Endothelial cell of umbilical vein (primary cell): ENCODE measurements at regions not wholly inside any gene's neighbourhood (a gene's known extent, or its start where the extent isn't known, plus 50 kb on each side); places are given as distances from the start of the nearest gene placed in this dataset.

ENCODE experiments used
- BruUV-seq: library from RNA; stranded (reverse); fragments of 400-500 nt; replicated peaks from 2 replicates; lab custom pipeline; 2021; lab: Mats Ljungman, UMichigan
- CTCF ChIA-PET: fragments of 300-600, 350-600 bp; sonication (Branson Sonifier 250); formaldehyde crosslinking; loops from one replicate; lab custom pipeline; 2021; ENCODE audit warnings: antibody characterized with exemption, inconsistent platforms; lab: Charles Lee
- POLR2A ChIA-PET: fragments of 300-600, 350-600 bp; sonication (Branson Sonifier 250); formaldehyde crosslinking; loops from one replicate; lab custom pipeline; 2021; ENCODE audit warnings: antibody characterized with exemption, inconsistent platforms; lab: Charles Lee
- DNase-seq: peaks from one replicate; pipeline ENCODE4 v3.0.0-alpha.2; 2011; ENCODE audit warnings: low read depth, low spot score
- FAIRE-seq: peaks from 2 replicates; lab custom pipeline; 2011; peaks lifted over from hg19 to GRCh38; lab: Jason Lieb, UNC
- H2AFZ ChIP-seq: 2 replicates; pipeline ENCODE4 v1.6.0; 2012; ENCODE audit warnings: low read depth, low read length, control low read depth, inconsistent platforms
- H3K27ac ChIP-seq: 2 replicates; pipeline ENCODE4 v1.5.1; 2011; ENCODE audit warnings: low read depth, mild to moderate bottlenecking, control low read depth, low read length, moderate library complexity; ENCODE audit not compliant: insufficient read depth
- H3K27me3 ChIP-seq, 2 experiments: 2 replicates each; pipeline versions ENCODE4 v1.6.0 to v1.6.1; 2011; ENCODE audit warnings: low read length in 2 of 2, mixed read lengths in 1 of 2; ENCODE audit not compliant: control insufficient read depth in 2 of 2, insufficient read depth in 2 of 2
- H3K36me3 ChIP-seq, 2 experiments: 2 replicates in 1 of 2; 3 replicates in 1 of 2; pipeline ENCODE4 v1.5.1; 2011; ENCODE audit warnings: low read length in 2 of 2, mild to moderate bottlenecking in 1 of 2, moderate library complexity in 1 of 2; ENCODE audit not compliant: control insufficient read depth in 2 of 2, insufficient read depth in 2 of 2; ENCODE audit errors: extremely low read depth in 1 of 2
- H3K4me1 ChIP-seq: 3 replicates; pipeline ENCODE4 v1.5.1; 2011; ENCODE audit warnings: mild to moderate bottlenecking, low read length; ENCODE audit not compliant: control insufficient read depth, insufficient read depth; ENCODE audit errors: extremely low read depth
- H3K4me2 ChIP-seq: 2 replicates; pipeline ENCODE4 v1.6.1; 2011; ENCODE audit warnings: low read length, control low read depth, mixed read lengths; ENCODE audit not compliant: insufficient read depth
- H3K4me3 ChIP-seq, 3 experiments: fragments of 200-600 bp in 1 of 3; sonication (generic), shearing (Covaris generic) in 1 of 3; replicated peaks in 1 of 3; 2 replicates each; pipeline ENCODE4 v1.5.1; 2011 to 2016; ENCODE audit warnings: control low read depth in 3 of 3, low read length in 3 of 3, mild to moderate bottlenecking in 2 of 3, inconsistent platforms in 1 of 3, low read depth in 1 of 3, moderate library complexity in 1 of 3; ENCODE audit not compliant: insufficient read depth in 1 of 3
- H3K79me2 ChIP-seq: 2 replicates; pipeline ENCODE4 v1.6.0; 2012; ENCODE audit warnings: low read length, inconsistent platforms; ENCODE audit not compliant: control insufficient read depth, insufficient read depth
- H3K9ac ChIP-seq: replicated peaks from 2 replicates; pipeline ENCODE3; 2011; ENCODE audit warnings: low read length, control low read depth; ENCODE audit not compliant: insufficient read depth; ENCODE audit errors: extremely low read depth
- H3K9me1 ChIP-seq: replicated peaks from 3 replicates; pipeline ENCODE4 v1.6.0; 2011; ENCODE audit warnings: mild to moderate bottlenecking, low read length; ENCODE audit not compliant: control insufficient read depth, insufficient read depth; ENCODE audit errors: extremely low read depth
- H3K9me3 ChIP-seq: replicated peaks from 2 replicates; pipeline ENCODE4 v1.5.1; 2012; ENCODE audit warnings: low read length, inconsistent platforms; ENCODE audit not compliant: control insufficient read depth, insufficient read depth
- H4K20me1 ChIP-seq: replicated peaks from 2 replicates; pipeline ENCODE3; 2011; ENCODE audit warnings: mild to moderate bottlenecking, low read length; ENCODE audit not compliant: control insufficient read depth, insufficient read depth; ENCODE audit errors: extremely low read depth
- EZH2 ChIP-seq: IDR thresholded peaks from 2 replicates; pipeline ENCODE4 v1.6.1; 2012; ENCODE audit warnings: borderline replicate concordance, low read depth, mild to moderate bottlenecking, moderate library complexity, low read length, inconsistent platforms; ENCODE audit not compliant: severe bottlenecking
- FOS ChIP-seq: IDR thresholded peaks from 2 replicates; pipeline ENCODE4 v1.6.1; 2011; ENCODE audit warnings: mild to moderate bottlenecking, low read length, moderate library complexity, borderline replicate concordance; ENCODE audit not compliant: insufficient read depth
- GATA2 ChIP-seq: IDR thresholded peaks from 2 replicates; pipeline ENCODE4 v1.7.0; 2011; ENCODE audit warnings: low read depth, mild to moderate bottlenecking, moderate library complexity, mixed read lengths, low read length; ENCODE audit not compliant: insufficient read length, insufficient read depth
- JUN ChIP-seq: IDR thresholded peaks from 2 replicates; pipeline ENCODE4 v1.6.1; 2011; ENCODE audit warnings: borderline replicate concordance, low read depth; ENCODE audit not compliant: insufficient read length, insufficient read depth
- MYC ChIP-seq: IDR thresholded peaks from one replicate; pipeline ENCODE4 v1.6.1; 2011; ENCODE audit warnings: mild to moderate bottlenecking, low read depth, low read length
- POLR2A ChIP-seq: IDR thresholded peaks from 2 replicates; pipeline ENCODE4 v1.6.1; 2012; ENCODE audit warnings: low read depth, mild to moderate bottlenecking, control low read depth, low read length
- POLR2AphosphoS5 ChIP-seq: IDR thresholded peaks from 2 replicates; pipeline ENCODE4 v1.6.1; 2012; ENCODE audit warnings: low read depth, mild to moderate bottlenecking, control low read depth, low read length, moderate library complexity; ENCODE audit not compliant: insufficient read depth
- dilution Hi-C: fragments of 300-500 bp; cut with MboI; formaldehyde crosslinking; loops from one replicate; pipeline ENCODE4 v1.15.0; 2019; ENCODE audit warnings: low sequenced_read_pairs; ENCODE audit not compliant: extremely low pct_ligation_motif_present
- intact Hi-C: fragments of 100-400 bp; cut with micrococcal nuclease; formaldehyde crosslinking; loops from one replicate; pipeline ENCODE4 v1.10.0; 2022
- TF ChIP-seq, protein P1 (sequence below), 2 donors: IDR thresholded peaks; 1 replicate in 1 of 2; 2 replicates in 1 of 2; pipeline ENCODE4 v1.5.1; 2011; ENCODE audit warnings: low read length in 2 of 2, mild to moderate bottlenecking in 2 of 2, moderate library complexity in 2 of 2, control low read depth in 1 of 2, inconsistent platforms in 1 of 2, low read depth in 1 of 2; ENCODE audit not compliant: insufficient read depth in 1 of 2; ENCODE audit errors: extremely low read depth in 1 of 2
- TF ChIP-seq, protein P2 (sequence below): IDR thresholded peaks from 2 replicates; pipeline ENCODE4 v1.6.1; 2011; ENCODE audit not compliant: insufficient read depth, insufficient read length

DNA sequence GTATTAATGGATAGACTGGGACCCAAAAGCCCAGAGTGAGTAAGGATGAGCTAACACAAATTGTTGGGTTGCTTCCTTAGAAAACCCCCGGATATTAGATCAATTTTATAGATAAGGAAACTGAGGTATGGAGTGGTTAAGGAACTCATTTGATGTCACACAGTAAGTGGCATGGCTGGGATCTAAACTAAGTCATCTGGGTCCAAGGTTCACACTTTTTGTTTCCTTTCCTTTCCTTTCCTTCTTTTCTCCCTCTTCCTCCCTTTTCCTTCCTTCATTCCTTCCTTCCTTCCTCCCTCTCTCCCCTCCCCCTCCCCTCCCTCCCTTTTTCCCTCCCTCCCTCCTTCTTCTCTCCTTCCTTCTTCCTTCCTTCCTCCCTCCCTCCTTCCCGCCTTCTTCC lies 469.5 kb downstream of the TYW1 start:
- Histone ChIP-seq H3K36me3 (no peaks in the 10 kb centered on the region), H3K27me3 (no peaks in the 10 kb centered on the region), H3K4me2 (no peak overlapping the region), H3K9me1 (no peaks in the 10 kb centered on the region), H3K9ac (no peak overlapping the region), H2AFZ (no peak overlapping the region), H3K27ac (no peak overlapping the region), H3K4me1 (no peaks in the 10 kb centered on the region), H3K9me3 (no peaks in the 10 kb centered on the region), H3K4me3 (no peak overlapping the region), H4K20me1 (no peaks in the 10 kb centered on the region), H3K79me2 (no peaks in the 10 kb centered on the region)
- DNase-seq (no peak), FAIRE-seq (no peak)
- dilution Hi-C loops, result no loop called here
- intact Hi-C loops, result no loop called here
- ChIA-PET POLR2A (no interaction called here), CTCF (no interaction called here)
- no TSS peak for BruUV-seq
- TF ChIP-seq FOS (no peak), POLR2A (no peak)
- TF ChIP-seq, protein P1, sequence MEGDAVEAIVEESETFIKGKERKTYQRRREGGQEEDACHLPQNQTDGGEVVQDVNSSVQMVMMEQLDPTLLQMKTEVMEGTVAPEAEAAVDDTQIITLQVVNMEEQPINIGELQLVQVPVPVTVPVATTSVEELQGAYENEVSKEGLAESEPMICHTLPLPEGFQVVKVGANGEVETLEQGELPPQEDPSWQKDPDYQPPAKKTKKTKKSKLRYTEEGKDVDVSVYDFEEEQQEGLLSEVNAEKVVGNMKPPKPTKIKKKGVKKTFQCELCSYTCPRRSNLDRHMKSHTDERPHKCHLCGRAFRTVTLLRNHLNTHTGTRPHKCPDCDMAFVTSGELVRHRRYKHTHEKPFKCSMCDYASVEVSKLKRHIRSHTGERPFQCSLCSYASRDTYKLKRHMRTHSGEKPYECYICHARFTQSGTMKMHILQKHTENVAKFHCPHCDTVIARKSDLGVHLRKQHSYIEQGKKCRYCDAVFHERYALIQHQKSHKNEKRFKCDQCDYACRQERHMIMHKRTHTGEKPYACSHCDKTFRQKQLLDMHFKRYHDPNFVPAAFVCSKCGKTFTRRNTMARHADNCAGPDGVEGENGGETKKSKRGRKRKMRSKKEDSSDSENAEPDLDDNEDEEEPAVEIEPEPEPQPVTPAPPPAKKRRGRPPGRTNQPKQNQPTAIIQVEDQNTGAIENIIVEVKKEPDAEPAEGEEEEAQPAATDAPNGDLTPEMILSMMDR (IDR thresholded peaks at IDR 0.05; ENCODE audit: extremely low read depth in 1 of 2, insufficient read depth in 1 of 2, low read depth in 1 of 2, low read length in 2 of 2), result no peak

DNA sequence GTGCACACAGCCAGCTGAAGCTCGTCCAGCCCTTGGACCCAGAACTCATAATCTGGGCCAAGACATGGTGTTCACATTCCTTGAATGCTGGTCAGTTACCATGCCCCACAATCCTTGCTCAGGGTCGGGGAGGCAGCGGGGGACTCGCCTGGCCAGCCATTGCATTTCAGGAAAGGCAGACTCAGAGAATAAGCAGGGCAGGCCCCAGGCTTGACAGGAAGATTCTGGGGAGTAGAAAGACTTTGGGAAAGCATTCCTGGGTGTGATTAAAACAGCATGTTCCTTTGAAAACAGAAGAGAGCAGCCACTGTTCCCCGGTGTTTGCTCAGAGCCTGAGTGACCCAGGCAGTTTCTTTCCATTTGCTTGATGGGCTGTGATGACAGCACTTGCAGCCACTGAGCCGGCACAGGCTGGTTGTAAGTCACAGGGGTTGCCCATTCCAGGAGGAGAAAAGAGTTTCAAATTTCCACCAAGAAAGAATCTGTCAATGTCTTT lies 473.7 kb downstream of the TYW1 start:
- Histone ChIP-seq H3K9me3 (peaks cover 3% of the 10 kb centered on the region), H3K79me2 (no peaks in the 10 kb centered on the region), H2AFZ (no peak overlapping the region), H4K20me1 (no peaks in the 10 kb centered on the region), H3K9me1 (no peaks in the 10 kb centered on the region), H3K4me2 (no peak overlapping the region), H3K4me1 (no peaks in the 10 kb centered on the region), H3K36me3 (no peaks in the 10 kb centered on the region), H3K27me3 (no peaks in the 10 kb centered on the region), H3K27ac (no peak overlapping the region), H3K4me3 (no peak overlapping the region), H3K9ac (no peak overlapping the region)
- POLR2A ChIA-PET, result no interaction called here
- no TSS peak for BruUV-seq
- dilution Hi-C loops, result no loop called here
- TF ChIP-seq, protein P2, sequence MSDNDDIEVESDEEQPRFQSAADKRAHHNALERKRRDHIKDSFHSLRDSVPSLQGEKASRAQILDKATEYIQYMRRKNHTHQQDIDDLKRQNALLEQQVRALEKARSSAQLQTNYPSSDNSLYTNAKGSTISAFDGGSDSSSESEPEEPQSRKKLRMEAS, result no peak
- TF ChIP-seq EZH2 (no peak), FOS (no peak), POLR2AphosphoS5 (no peak), GATA2 (no peak), JUN (no peak), POLR2A (no peak), MYC (no peak)
- TF ChIP-seq, protein P1 (IDR thresholded peaks at IDR 0.05; ENCODE audit: extremely low read depth in 1 of 2, insufficient read depth in 1 of 2, low read depth in 1 of 2, low read length in 2 of 2), result no peak
- DNase-seq (no peak), FAIRE-seq (no peak)
- CTCF ChIA-PET, result no interaction called here
- intact Hi-C loops, result no loop called here
